HG02884 (cell line): ENCODE measurements at regions not wholly inside any gene's neighbourhood (a gene's known extent, or its start where the extent isn't known, plus 50 kb on each side); places are given as distances from the start of the nearest gene placed in this dataset.
"Not testable (repeated sequence)": the region's sequence is repeated elsewhere in the genome, so short reads cannot be mapped to it uniquely, and the experiment has no call there.

Experiments
- ATAC-seq: cut with Tn5 transposase; IDR thresholded peaks from one replicate; pipeline ENCODE4 v1.9.1; 2021; ENCODE audit warnings: mild to moderate bottlenecking, moderate library complexity; ENCODE audit not compliant: unreplicated experiment

GRCh38 chr3:3476669-3477068 lies 297.2 kb upstream of the CRBN start:
- no peak for ATAC-seq

- ATAC-seq, result no peak
Observed at GRCh38 chr3:3468596-3468995, 289.1 kb upstream of the CRBN start.

GRCh38 chr3:3464131-3464530 lies 284.6 kb upstream of the CRBN start:
- no peak for ATAC-seq

- ATAC-seq, result no peak
Observed at GRCh38 chr3:3461317-3461716, 281.8 kb upstream of the CRBN start.

- no peak for ATAC-seq
Observed at GRCh38 chr3:3448468-3448867, 269.0 kb upstream of the CRBN start.

GRCh38 chr3:3447641-3448040 lies 268.1 kb upstream of the CRBN start:
- ATAC-seq, result no peak

GRCh38 chr3:3446251-3446650 lies 266.8 kb upstream of the CRBN start:
- ATAC-seq, result no peak

GRCh38 chr3:3443482-3443881 lies 264.0 kb upstream of the CRBN start:
- no peak for ATAC-seq

GRCh38 chr3:3433711-3434110 lies 254.2 kb upstream of the CRBN start:
- no peak for ATAC-seq

GRCh38 chr3:3429841-3430240 lies 250.3 kb upstream of the CRBN start:
- no peak for ATAC-seq

- not testable (repeated sequence) for ATAC-seq
Observed at GRCh38 chr3:3407707-3408106, 228.2 kb upstream of the CRBN start.

- ATAC-seq, result no peak
Observed at GRCh38 chr3:3405131-3405530, 225.6 kb upstream of the CRBN start.

- no peak for ATAC-seq
Observed at GRCh38 chr3:3403700-3404099, 224.2 kb upstream of the CRBN start.

- no peak for ATAC-seq
Observed at GRCh38 chr3:3392946-3393345, 213.5 kb upstream of the CRBN start.

- ATAC-seq, result no peak
Observed at GRCh38 chr3:3383461-3383860, 204.0 kb upstream of the CRBN start.

GRCh38 chr3:3372210-3372777 lies 192.8 kb upstream of the CRBN start:
- no peak for ATAC-seq

- no peak for ATAC-seq
Observed at GRCh38 chr3:3368306-3368705, 188.8 kb upstream of the CRBN start.

- ATAC-seq, result no peak
Observed at GRCh38 chr3:3366386-3366785, 186.9 kb upstream of the CRBN start.

GRCh38 chr3:3365716-3366115 lies 186.2 kb upstream of the CRBN start:
- no peak for ATAC-seq

GRCh38 chr3:3356846-3357245 lies 177.4 kb upstream of the CRBN start:
- no peak for ATAC-seq

- ATAC-seq, result no peak
Observed at GRCh38 chr3:3355442-3355841, 176.0 kb upstream of the CRBN start.

GRCh38 chr3:3353153-3353552 lies 173.7 kb upstream of the CRBN start:
- ATAC-seq, result peak; percentile 86

GRCh38 chr3:3351226-3351625 lies 171.7 kb upstream of the CRBN start:
- no peak for ATAC-seq

GRCh38 chr3:3347056-3347455 lies 167.6 kb upstream of the CRBN start:
- ATAC-seq, result not testable (repeated sequence)
